ENCODE measurements at regions not wholly inside any gene's neighbourhood (a gene's known extent, or its start where the extent isn't known, plus 50 kb on each side); places are given as distances from the start of the nearest gene placed in this dataset.

DNA sequence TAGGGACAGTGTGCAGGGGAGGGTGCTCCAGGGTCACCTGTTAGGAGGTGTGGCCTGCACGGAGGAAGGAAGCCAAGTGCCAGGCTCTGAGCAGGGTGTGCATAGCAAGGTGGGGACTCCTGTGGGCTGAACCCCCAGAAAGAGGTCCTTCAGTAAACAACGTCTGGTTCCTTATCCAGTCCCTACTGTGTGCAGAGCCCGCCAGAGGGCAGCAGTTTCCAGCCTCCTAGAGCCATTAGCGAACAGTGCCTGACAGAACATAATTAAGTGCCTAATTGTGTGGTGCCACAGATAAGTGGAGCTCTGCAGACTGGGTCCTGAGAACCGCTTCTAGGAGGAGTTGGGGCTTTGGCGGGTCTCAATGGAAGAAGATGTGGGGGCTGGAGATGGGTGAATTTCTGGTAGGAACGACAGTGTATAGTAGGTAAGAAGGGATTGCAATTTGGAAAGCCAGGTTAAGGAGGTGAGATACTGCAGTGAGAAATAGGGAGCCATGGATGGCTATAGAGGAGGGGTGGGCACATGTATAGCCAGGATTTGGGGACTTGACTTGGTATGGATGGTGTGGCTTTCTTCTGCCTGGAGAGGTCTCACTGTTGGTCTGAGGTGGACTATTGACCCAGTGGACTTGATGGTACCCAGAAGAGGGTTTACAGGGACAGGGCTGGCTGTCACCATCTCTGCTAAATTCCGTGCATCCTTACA lies 323.1 kb downstream of the ZNF536 start:
- intact Hi-C loops (cut with DNase I): loop anchor here in 1 of 4 donors (10.0 kb wide), 1 partner anchor 1359 kb away; no protein-coding TSS in a partner anchor
- H3K27me3 ChIP-seq (ENCODE audit: control insufficient read depth, insufficient read depth): no peaks in the 10 kb centered on the region
- ATAC-seq (no peak), DNase-seq (no peak)
- H3K9me3 ChIP-seq (ENCODE audit: control insufficient read depth, low read length): no peaks in the 10 kb centered on the region
- peaks cover 3% of the 10 kb centered on the region for H3K4me1 ChIP-seq (ENCODE audit: control insufficient read depth, insufficient read depth, low read length)
- H3K4me3 ChIP-seq (ENCODE audit: low read length): no peak overlapping the region
- no peak overlapping the region for H3K27ac ChIP-seq (ENCODE audit: low read length)
- 71% methylated on average over 8 of the region's 8 CpGs for WGBS

DNA sequence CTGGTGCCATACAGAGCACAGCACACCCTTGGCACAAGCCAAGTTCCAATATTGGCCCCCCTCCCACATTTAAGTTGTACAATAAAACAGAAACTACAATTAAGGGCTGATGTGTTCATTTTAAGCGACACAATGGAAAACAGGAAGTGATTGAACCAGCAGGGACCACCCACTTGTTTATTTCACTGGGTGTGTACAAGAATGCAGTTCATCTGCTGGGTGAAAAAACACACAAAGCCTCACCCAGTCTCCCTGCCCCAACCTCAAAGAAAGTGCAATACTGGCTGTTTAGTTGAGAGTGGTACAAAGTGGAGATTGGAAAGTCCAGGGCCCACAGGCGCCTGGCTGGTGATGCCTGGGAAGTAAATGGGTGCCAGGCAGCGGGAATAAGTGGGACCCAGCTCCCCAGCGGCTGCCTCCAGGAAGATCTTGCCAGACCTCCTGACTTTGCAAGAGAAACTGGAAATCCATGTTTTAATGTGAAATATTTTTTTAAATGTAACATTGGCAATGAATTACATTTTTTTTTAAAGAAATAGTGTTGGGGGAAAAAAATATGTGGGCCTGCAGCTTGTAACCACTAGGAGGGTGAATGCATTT lies 322.1 kb downstream of the ZNF536 start:
- Histone ChIP-seq H3K4me3 (ENCODE audit: low read length) (no peak overlapping the region), H3K27ac (ENCODE audit: low read length) (no peak overlapping the region), H3K9me3 (ENCODE audit: control insufficient read depth, low read length) (no peaks in the 10 kb centered on the region), H3K27me3 (ENCODE audit: control insufficient read depth, insufficient read depth) (no peaks in the 10 kb centered on the region), H3K4me1 (ENCODE audit: control insufficient read depth, insufficient read depth, low read length) (peaks cover 3% of the 10 kb centered on the region)
- DNase-seq (no peak), ATAC-seq (no peak)
- WGBS: 83% methylated on average over 4 of the region's 4 CpGs
- intact Hi-C loops (cut with DNase I): loop anchor here in 1 of 4 donors (10.0 kb wide), 1 partner anchor 1361 kb away; no protein-coding TSS in a partner anchor

DNA sequence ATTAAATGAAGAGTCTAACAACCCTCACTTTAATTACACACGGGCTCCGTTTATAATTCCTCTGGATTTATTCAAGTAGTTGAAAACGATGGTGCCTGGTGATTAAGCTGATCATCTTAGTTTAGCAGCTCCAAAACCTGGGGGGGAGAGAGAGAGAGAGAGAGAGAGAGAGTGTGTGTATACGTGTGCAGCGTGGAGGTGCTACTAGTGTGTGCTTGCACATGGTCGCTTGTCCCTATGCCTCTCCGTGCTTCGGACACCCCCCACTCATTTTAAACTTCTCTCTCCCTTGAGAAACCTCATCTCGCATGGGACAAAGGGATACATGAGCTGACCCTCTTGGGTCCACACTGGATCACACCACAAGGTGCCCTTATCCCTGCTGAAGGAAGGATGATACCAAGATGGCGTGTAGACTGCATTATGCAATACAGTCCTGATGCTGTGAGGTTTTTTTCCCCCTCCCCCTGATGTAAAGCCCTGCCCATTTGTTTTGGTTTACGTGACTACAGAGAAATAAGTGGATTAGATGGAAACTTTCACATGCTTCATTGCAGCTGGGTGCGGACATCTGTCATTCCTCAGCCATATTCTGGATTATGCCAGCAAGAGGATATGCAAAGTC lies 320.8 kb downstream of the ZNF536 start:
- intact Hi-C loops (cut with DNase I): loop anchor here in 1 of 4 donors (10.0 kb wide), 1 partner anchor 1362 kb away; no protein-coding TSS in a partner anchor
- Histone ChIP-seq H3K4me1 (ENCODE audit: control insufficient read depth, insufficient read depth, low read length) (peaks cover 3% of the 10 kb centered on the region), H3K27me3 (ENCODE audit: control insufficient read depth, insufficient read depth) (no peaks in the 10 kb centered on the region), H3K4me3 (ENCODE audit: low read length) (no peak overlapping the region), H3K9me3 (ENCODE audit: control insufficient read depth, low read length) (no peaks in the 10 kb centered on the region), H3K27ac (ENCODE audit: low read length) (no peak overlapping the region)
- ATAC-seq (peak in 1 of 2 donors; percentile 28), DNase-seq (no peak)
- 60% methylated on average over 12 of the region's 12 CpGs for WGBS

DNA sequence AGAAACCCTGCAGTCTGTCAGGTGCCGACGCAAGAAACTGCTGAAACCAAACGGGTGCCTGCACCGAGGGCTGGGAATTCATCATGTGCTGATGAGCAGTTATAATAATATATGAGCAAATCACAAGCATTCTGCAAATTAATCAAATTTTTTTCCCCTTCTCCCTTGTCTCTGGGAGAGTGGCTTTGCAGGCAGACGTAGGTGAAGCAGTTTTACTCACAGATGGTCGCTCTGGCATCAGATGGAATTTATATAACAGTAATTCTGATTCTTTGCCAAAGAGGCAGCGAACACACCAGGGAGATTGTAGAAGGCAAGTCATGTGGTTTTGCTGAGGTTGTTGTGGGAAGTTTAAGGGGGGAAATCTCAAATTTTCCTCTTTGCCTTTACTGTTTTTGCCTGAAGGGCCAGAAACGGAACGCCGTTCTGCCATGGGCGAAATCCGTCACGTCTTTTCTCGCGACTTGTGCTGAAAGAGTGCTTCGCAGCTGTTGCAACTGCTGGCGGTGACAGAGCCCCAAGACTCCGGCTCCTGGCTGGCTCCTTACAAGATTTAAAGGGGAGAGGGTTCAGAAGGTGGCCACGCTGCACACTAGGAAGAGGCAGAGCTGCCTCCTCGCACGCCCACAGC lies 320.1 kb downstream of the ZNF536 start:
- H3K4me3 ChIP-seq (ENCODE audit: low read length): peak overlapping the region; percentile 6
- 23% methylated on average over 21 of the region's 21 CpGs for WGBS
- H3K4me1 ChIP-seq (ENCODE audit: control insufficient read depth, insufficient read depth, low read length): peaks cover 3% of the 10 kb centered on the region
- H3K9me3 ChIP-seq (ENCODE audit: control insufficient read depth, low read length): no peaks in the 10 kb centered on the region
- intact Hi-C loops (cut with DNase I): loop anchor here in 1 of 4 donors (10.0 kb wide), 1 partner anchor 1363 kb away; no protein-coding TSS in a partner anchor
- DNase-seq (no peak), ATAC-seq (peak in 1 of 2 donors; percentile 45)
- no peaks in the 10 kb centered on the region for H3K27me3 ChIP-seq (ENCODE audit: control insufficient read depth, insufficient read depth)
- H3K27ac ChIP-seq (ENCODE audit: low read length): no peak overlapping the region

DNA sequence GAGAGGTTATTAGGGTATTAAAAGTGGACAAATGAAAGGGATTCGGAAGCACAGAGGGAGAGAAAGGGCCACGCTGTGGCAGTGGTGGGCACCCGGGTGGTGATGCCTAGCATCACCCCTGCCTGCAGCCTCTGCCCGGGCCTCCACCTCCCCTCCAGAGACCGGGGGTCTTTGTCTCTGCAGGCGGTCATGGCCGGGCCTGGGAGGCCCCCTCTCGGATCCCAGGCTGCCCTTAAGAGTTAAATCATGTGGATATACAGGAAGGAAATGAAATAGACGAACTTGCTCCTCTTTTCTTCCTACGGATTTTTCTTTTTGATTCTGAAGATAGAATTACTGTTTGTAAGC lies 319.6 kb downstream of the ZNF536 start:
- 43% methylated on average over 10 of the region's 10 CpGs for WGBS
- no peak for ATAC-seq
- H3K27ac ChIP-seq (ENCODE audit: low read length): no peak overlapping the region
- H3K9me3 ChIP-seq (ENCODE audit: control insufficient read depth, low read length): no peaks in the 10 kb centered on the region
- DNase-seq: no peak
- H3K27me3 ChIP-seq (ENCODE audit: control insufficient read depth, insufficient read depth): no peaks in the 10 kb centered on the region
- intact Hi-C loops (cut with DNase I): loop anchor here in 1 of 4 donors (10.0 kb wide), 1 partner anchor 1363 kb away; no protein-coding TSS in a partner anchor
- H3K4me1 ChIP-seq (ENCODE audit: control insufficient read depth, insufficient read depth, low read length): peaks cover 3% of the 10 kb centered on the region
- no peak overlapping the region for H3K4me3 ChIP-seq (ENCODE audit: low read length)

DNA sequence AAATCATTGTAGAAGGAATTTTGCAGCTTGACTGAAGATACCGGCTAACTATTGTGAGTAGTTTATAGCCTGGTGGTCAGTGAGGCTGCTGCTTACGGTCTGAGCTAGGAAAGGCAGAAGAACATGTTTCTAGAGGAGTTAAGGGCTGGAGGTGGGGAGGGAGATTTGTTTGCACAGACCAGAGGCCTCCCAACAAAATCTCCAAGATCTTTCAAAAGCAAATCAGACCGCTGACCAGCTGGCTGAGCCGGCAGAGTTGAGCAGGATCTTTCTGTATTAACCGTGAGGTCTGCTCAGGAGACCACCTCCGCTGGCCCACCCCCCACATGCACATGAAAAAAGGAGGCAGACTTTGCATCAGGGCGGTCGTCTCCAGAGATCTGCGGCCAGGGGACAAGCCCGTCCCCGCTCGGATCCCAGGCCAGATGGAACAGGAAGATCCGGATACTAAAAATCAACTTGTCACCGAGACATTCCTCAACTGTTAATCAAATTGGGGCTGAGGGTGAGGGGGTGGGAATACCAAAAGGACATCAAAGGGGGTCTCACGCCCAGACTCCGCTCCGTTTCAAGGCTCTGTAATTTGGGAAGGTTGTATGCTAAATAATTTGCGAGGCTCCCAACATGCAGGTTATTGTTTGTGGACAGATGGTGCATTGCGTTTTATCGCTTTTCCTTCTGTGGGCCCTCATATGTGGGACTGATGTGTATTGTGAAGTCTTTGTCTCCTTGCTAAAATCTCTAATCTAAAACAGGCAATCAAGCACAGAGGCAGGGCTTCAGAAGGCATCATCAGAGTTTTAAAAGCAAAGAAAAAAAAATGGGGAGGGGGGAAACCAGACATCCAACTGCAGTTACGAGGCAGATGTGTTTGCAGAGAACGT lies 319.0 kb downstream of the ZNF536 start:
- intact Hi-C loops (cut with DNase I): loop anchor here in 1 of 4 donors (10.0 kb wide), 1 partner anchor 1364 kb away; no protein-coding TSS in a partner anchor
- no peaks in the 10 kb centered on the region for H3K27me3 ChIP-seq (ENCODE audit: control insufficient read depth, insufficient read depth)

DNA sequence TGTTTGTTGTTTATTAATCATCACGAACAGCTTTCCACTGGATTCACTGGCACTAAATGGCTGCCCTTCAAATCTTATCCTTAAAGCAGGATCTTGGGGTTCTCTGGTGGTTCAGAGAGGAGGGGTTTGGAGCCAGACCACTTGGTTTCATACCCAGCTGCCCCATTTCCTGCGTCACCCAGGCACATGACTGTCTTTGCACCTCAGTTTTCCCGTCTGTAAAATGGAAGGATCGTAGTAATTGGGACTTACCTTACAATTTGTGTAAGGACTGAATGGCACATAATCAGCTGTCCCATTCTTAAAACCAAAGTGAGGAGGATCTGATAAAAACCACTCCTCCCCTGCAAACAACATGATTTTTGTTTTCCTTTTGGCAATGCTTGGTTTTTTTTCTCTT lies 318.3 kb downstream of the ZNF536 start:
- Histone ChIP-seq H3K4me1 (ENCODE audit: control insufficient read depth, insufficient read depth, low read length) (peaks cover 3% of the 10 kb centered on the region), H3K27ac (ENCODE audit: low read length) (no peak overlapping the region), H3K4me3 (ENCODE audit: low read length) (no peak overlapping the region), H3K27me3 (ENCODE audit: control insufficient read depth, insufficient read depth) (no peaks in the 10 kb centered on the region), H3K9me3 (ENCODE audit: control insufficient read depth, low read length) (no peaks in the 10 kb centered on the region)
- DNase-seq: no peak
- intact Hi-C loops (cut with DNase I): loop anchor here in 1 of 4 donors (10.0 kb wide), 1 partner anchor 1364 kb away; no protein-coding TSS in a partner anchor
- no peak for ATAC-seq
- WGBS: 91% methylated on average over 4 of the region's 4 CpGs

More for the DNA sequence above, 319.0 kb downstream of the ZNF536 start:
- WGBS: 63% methylated on average over 22 of the region's 22 CpGs
- H3K4me1 ChIP-seq (ENCODE audit: control insufficient read depth, insufficient read depth, low read length): peaks cover 3% of the 10 kb centered on the region
- no peak overlapping the region for H3K4me3 ChIP-seq (ENCODE audit: low read length)
- H3K27ac ChIP-seq (ENCODE audit: low read length): no peak overlapping the region
- DNase-seq (no peak), ATAC-seq (no peak)
- no peaks in the 10 kb centered on the region for H3K9me3 ChIP-seq (ENCODE audit: control insufficient read depth, low read length)

DNA sequence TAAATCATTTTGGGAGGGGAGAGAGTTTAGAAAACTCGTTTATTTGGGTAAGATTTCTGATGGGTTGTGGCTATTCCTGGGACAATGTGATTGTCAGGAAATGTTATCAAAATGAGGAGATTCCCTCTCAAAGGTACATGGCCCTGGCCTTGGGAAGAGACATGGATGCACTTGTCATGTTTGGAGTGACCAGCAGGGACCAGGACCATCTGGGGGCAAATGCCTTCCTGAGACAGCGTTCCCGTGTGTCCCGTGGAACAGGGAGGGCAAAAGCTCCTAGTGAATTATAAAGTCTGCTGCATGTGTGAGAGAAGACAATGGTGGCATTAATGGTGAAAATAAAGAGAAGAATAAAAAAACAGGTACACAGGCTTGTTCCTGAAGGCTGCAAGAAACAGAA lies 317.3 kb downstream of the ZNF536 start:
- 53% methylated on average over 4 of the region's 4 CpGs for WGBS
- DNase-seq (no peak), ATAC-seq (no peak)
- H3K27me3 ChIP-seq (ENCODE audit: control insufficient read depth, insufficient read depth): no peaks in the 10 kb centered on the region
- no peaks in the 10 kb centered on the region for H3K9me3 ChIP-seq (ENCODE audit: control insufficient read depth, low read length)
- no peak overlapping the region for H3K4me3 ChIP-seq (ENCODE audit: low read length)
- no peak overlapping the region for H3K27ac ChIP-seq (ENCODE audit: low read length)
- intact Hi-C loops (cut with DNase I): loop anchor here in 3 of 4 donors (5.0 to 10.0 kb wide), 3 partner anchors 855 to 1533 kb away; no protein-coding TSS in a partner anchor
- peaks cover 3% of the 10 kb centered on the region for H3K4me1 ChIP-seq (ENCODE audit: control insufficient read depth, insufficient read depth, low read length)

DNA sequence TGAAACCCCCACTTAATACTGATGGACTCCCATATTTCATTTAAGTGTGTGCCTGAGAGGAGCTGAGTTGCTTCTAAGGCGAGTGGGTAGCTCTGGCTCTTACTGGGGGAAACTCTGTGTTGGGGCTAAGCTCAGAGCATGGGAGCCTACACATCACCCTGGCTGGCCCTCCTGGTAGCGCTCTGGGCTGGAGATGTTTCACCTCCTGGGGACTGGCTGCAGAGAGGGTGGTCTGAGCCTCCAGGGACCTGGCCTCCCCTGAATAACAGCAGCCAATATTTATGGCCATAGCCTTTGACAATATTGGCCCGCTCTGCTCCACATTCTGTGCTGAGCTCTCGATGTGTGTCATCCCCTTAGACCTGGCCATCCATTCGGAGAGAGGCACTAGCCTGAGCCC lies 316.5 kb downstream of the ZNF536 start:
- 87% methylated on average over 5 of the region's 5 CpGs for WGBS
- Histone ChIP-seq H3K4me1 (ENCODE audit: control insufficient read depth, insufficient read depth, low read length) (peaks cover 3% of the 10 kb centered on the region), H3K4me3 (ENCODE audit: low read length) (no peak overlapping the region), H3K9me3 (ENCODE audit: control insufficient read depth, low read length) (no peaks in the 10 kb centered on the region), H3K27me3 (ENCODE audit: control insufficient read depth, insufficient read depth) (no peaks in the 10 kb centered on the region), H3K27ac (ENCODE audit: low read length) (no peak overlapping the region)
- intact Hi-C loops (cut with DNase I): loop anchor here in 3 of 4 donors (5.0 to 10.0 kb wide), 3 partner anchors 856 to 1534 kb away; no protein-coding TSS in a partner anchor
- DNase-seq (no peak), ATAC-seq (no peak)

All from right cardiac atrium (tissue), 5 donors.